GM12873 (cell line): ENCODE measurements at regions not wholly inside any gene's neighbourhood (a gene's known extent, or its start where the extent isn't known, plus 50 kb on each side); places are given as distances from the start of the nearest gene placed in this dataset.

ENCODE experiments used
- CTCF ChIP-seq: IDR thresholded peaks from 2 replicates; pipeline ENCODE4 v1.5.1; 2012; ENCODE audit warnings: low read depth, mild to moderate bottlenecking, moderate library complexity, low read length, control low read depth; ENCODE audit not compliant: insufficient read depth; ENCODE audit errors: missing control alignments

- TF ChIP-seq CTCF, result no peak
Measured at GRCh38 chr21:25390701-25391100, 216.6 kb downstream of the MRPL39 start.

DNA sequence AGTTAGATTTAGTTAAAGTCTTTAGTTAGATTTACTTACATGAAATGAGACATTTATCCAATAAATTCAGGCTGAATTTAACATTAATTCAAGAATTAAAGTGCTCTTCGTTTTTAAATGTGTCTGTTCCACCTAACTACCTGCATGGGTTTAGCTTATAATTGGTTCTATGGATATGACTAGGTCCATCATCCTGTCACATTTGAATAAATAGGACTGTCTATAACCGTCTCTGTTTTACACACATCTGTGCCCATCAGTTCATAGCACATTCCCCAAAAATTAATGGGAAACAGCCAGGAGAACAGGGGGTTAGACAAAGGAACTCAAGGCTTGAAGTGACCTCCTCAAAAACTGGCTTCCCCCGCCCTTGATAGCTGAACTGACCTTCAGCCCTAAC is 219.6 kb downstream of the MRPL39 start:
- no peak for TF ChIP-seq CTCF

DNA sequence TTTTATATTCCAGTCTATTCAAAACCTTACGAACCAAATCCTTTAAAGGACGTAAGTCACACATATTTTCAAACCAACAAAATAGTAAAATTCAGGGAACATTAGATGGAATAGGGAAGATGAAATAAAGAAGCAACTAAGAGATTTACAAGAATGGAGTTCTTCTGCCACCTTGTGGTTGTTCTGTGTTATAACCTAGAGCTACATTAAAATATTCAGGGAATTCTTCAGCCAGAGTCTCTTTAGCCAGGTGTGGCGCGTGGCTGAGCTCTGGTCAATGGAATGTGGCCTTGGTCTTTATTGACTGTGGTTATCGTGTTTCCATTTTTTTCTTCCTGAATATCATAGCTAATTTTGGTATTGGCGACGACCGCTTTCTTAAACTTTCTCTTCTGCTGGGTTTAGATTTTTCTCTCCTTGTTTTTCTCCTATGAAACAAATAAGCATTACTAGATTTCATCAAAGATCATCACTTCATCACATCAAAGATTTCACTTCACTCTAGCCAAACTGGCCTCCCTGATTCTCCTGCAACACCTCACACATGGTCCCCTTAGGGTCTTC is 221.3 kb downstream of the MRPL39 start:
- peak; percentile 69 for TF ChIP-seq CTCF

DNA sequence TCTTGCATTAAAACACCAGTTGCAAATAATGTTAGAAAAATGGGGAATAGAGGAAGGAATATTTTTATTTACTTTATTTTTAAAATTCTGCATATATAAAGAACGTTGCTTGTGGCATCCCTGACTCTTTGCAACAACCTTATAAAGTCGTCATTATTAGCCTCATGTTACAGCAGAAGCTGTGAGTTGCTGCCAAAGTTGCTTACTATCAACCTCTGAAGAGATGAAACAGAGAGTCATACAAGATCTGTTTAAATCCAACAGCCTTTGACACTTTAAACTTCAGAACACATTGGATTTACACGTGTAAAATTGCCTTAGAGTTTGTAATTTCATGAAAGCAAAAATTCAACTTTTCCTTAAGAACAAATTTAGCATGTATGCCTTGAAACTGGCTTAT is 221.9 kb downstream of the MRPL39 start:
- no peak for TF ChIP-seq CTCF

DNA sequence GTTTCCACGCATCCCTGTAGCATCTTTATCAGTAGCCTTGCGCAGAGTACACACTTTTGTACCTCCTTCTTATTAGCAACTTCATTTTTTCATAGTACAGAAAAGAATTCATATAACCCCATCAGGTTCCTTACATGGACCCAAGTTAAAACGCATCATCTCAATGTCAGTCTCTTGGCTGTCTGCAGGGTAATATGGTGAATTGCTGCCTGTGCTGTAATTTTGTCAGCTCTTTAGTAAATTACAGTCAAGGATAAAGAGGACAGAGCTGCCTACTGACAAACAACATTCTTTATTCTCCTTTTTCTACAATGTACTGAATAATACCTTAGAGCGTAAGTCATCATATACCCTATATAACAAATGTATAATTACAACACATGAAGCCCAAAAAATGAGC is 222.5 kb downstream of the MRPL39 start:
- no peak for TF ChIP-seq CTCF

DNA sequence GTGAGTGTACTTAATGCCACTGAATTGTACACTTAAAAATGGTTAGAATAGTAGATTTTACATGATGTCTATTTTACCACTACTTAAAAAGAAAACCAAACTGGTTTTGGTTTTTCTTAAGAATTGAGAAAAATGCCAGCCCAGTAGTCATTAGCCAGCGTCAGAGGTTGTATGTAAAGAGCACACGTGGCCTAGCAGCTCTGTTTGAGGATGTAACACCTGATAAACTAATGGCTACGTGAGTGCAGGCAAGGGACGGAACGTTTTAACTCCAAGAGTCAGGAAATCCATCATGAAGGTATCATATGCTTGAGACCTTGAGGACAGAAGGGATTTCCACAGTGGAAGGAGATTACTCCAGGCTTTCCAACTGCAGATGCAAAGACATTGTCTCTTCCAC is 223.7 kb downstream of the MRPL39 start:
- TF ChIP-seq CTCF, result no peak

DNA sequence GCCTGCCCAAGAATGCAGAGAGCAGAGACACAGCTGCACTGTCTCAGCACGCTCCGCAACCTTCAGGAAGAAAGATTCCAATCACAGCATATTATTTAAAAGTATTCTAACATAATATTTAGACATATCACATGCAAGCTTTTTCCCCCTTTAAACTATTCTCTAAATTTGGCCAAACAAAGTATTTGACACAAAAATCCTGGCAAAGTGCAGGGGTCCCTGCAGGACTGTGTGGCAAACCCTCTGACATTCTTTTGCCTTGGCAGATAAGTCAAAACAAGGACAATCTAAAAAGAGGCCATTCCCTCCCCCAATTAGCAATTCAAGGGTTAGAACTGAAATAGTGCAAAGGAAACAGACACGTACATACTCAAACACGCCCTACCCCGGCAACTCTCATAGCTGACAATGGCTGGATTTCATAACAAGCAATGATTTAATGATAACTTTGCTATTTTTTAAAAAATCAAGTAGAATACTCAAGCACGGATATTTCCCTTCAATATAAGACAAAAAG is 225.3 kb downstream of the MRPL39 start:
- no peak for TF ChIP-seq CTCF

- TF ChIP-seq CTCF, result no peak
Measured at GRCh38 chr21:25375675-25376074, 231.6 kb downstream of the MRPL39 start.
